GM23248 (cell line): ENCODE measurements at regions not wholly inside any gene's neighbourhood (a gene's known extent, or its start where the extent isn't known, plus 50 kb on each side); places are given as distances from the start of the nearest gene placed in this dataset.

Experiments
- DNase-seq: peaks from one replicate; pipeline ENCODE4 v3.0.0-alpha.2; 2015
- H2AFZ ChIP-seq: fragments of 200-600 bp; sonication (generic); 2 replicates; pipeline ENCODE4 v1.6.1; 2016; ENCODE audit warnings: antibody characterized with exemption
- H3F3A ChIP-seq: fragments of 200-600 bp; sonication (generic); 2 replicates; pipeline ENCODE4 v1.6.1; 2016; ENCODE audit warnings: mild to moderate bottlenecking, antibody characterized with exemption, mixed run types; ENCODE audit not compliant: insufficient read depth
- H3K27ac ChIP-seq: fragments of 200-600 bp; sonication (generic); 2 replicates; pipeline ENCODE4 v1.5.1; 2016; ENCODE audit warnings: mild to moderate bottlenecking
- H3K27me3 ChIP-seq: fragments of 200-600 bp; sonication (generic); replicated peaks from 2 replicates; pipeline ENCODE4 v1.6.1; 2016; ENCODE audit warnings: mild to moderate bottlenecking; ENCODE audit not compliant: insufficient read depth
- H3K36me3 ChIP-seq: fragments of 200-600 bp; sonication (generic); 2 replicates; pipeline ENCODE4 v1.6.1; 2016; ENCODE audit warnings: low read depth, mild to moderate bottlenecking
- H3K4me1 ChIP-seq: fragments of 200-600 bp; sonication (generic); 2 replicates; pipeline ENCODE4 v1.6.1; 2016; ENCODE audit warnings: mild to moderate bottlenecking; ENCODE audit not compliant: insufficient read depth
- H3K4me2 ChIP-seq: fragments of 200-600 bp; sonication (generic); one replicate; pipeline ENCODE4 v1.6.1; 2016; ENCODE audit warnings: mild to moderate bottlenecking; ENCODE audit not compliant: unreplicated experiment
- H3K4me3 ChIP-seq: fragments of 200-600 bp; sonication (generic); 2 replicates; pipeline ENCODE4 v1.5.1; 2016; ENCODE audit warnings: mild to moderate bottlenecking
- H3K79me2 ChIP-seq: fragments of 200-600 bp; sonication (generic); 2 replicates; pipeline ENCODE4 v1.6.1; 2016; ENCODE audit warnings: mild to moderate bottlenecking; ENCODE audit not compliant: insufficient read depth
- H3K9ac ChIP-seq: fragments of 200-600 bp; sonication (generic); 2 replicates; pipeline ENCODE4 v1.6.1; 2016; ENCODE audit warnings: mild to moderate bottlenecking
- H3K9me2 ChIP-seq: fragments of 200-600 bp; sonication (generic); 2 replicates; pipeline ENCODE4 v1.6.1; 2016; ENCODE audit warnings: mixed run types, mild to moderate bottlenecking, moderate library complexity; ENCODE audit not compliant: insufficient read depth
- H3K9me3 ChIP-seq: fragments of 200-600 bp; sonication (generic); one replicate; pipeline ENCODE4 v1.6.1; 2017; ENCODE audit warnings: low read depth
- H4K20me1 ChIP-seq: fragments of 200-600 bp; sonication (generic); 2 replicates; pipeline ENCODE4 v1.6.0; 2016; ENCODE audit not compliant: insufficient read depth
- EZH2 ChIP-seq: fragments of 200-600 bp; sonication (generic); IDR thresholded peaks from 2 replicates; pipeline ENCODE4 v1.6.1; 2018; ENCODE audit warnings: antibody characterized with exemption, mild to moderate bottlenecking; ENCODE audit not compliant: insufficient read depth, poor library complexity, severe bottlenecking
- EZH2phosphoT487 ChIP-seq: fragments of 200-600 bp; sonication (generic); IDR thresholded peaks from 2 replicates; pipeline ENCODE4 v1.6.1; 2018; ENCODE audit warnings: antibody characterized with exemption, moderate library complexity, mild to moderate bottlenecking, low read depth; ENCODE audit not compliant: insufficient read depth
- WGBS, 2 experiments: methylation state at CpG; one replicate each; pipeline ENCODE4 v1.1.6; 2015 to 2017; ENCODE audit warnings: low lambda C conversion rate in 2 of 2, low coverage in 1 of 2; ENCODE audit errors: missing lambda C conversion rate in 2 of 2; 5-methylcytosine and 5-hydroxymethylcytosine counted together
- in situ Hi-C: fragments of 300-500 bp; cut with MboI; formaldehyde crosslinking; loops from 2 replicates; pipeline ENCODE4 v1.15.0; 2020

DNA sequence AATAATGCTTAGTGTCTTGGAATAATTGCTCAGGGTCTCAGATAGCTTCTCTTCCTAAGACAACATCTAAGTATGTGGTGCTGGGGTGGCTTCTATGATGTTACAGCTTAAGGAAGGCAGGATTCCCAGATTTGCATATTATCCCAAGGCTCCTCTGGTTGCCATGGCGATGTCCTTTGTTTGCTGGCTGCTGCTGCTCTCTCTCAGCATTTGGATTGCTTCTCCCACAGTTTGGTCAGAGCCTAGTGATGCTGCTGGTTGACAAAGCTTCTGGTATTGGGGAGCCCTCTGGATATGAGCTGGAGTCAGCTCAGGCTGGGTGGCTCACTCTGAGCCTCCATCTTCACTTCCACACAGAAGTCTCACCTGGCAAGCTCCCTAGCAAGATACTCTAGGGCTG, 56.4 kb upstream of the FBXO33 start:
- Histone ChIP-seq H3K27me3 (no peaks in the 10 kb centered on the region), H3K9me3 (no peaks in the 10 kb centered on the region), H3K4me3 (no peak overlapping the region), H2AFZ (no peak overlapping the region), H3K9me2 (no peaks in the 10 kb centered on the region), H3F3A (peaks cover 13% of the 10 kb centered on the region), H4K20me1 (no peaks in the 10 kb centered on the region), H3K27ac (no peak overlapping the region), H3K9ac (no peak overlapping the region), H3K4me1 (peaks cover 16% of the 10 kb centered on the region), H3K36me3 (no peaks in the 10 kb centered on the region), H3K4me2 (no peak overlapping the region), H3K79me2 (no peaks in the 10 kb centered on the region)
- no peak for TF ChIP-seq EZH2
- no peak for TF ChIP-seq EZH2phosphoT487
- peak; percentile 43 for DNase-seq
- WGBS, 2 experiments = 35 to 44% methylated on average over 1 of the region's 1 CpG
- in situ Hi-C loops = no loop called here

DNA sequence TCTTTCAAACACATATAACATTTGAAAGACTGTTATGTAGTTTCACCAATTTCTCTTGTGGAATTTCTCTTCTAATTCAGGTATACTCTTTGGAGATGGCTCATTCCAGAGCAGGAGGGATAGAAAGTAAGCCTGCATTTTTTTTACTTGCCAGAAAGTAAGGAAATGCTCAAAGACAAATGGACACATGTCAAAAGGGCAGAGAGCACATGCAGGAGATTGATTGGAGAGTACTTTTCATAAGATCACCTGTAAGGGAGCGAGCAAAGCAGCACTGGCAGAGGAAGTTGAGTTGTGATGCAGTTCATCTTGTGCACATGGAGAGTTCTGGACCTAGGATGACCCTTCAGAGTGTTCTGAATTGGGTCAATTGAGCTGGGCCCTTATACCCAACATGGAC, 51.4 kb upstream of the FBXO33 start:
- in situ Hi-C loops = no loop called here
- no peaks in the 10 kb centered on the region for H3K9me2 ChIP-seq
- H3K4me1 ChIP-seq = no peaks in the 10 kb centered on the region
- no peak overlapping the region for H3K27ac ChIP-seq
- no peaks in the 10 kb centered on the region for H3K27me3 ChIP-seq
- DNase-seq = no peak
- no peaks in the 10 kb centered on the region for H3K79me2 ChIP-seq
- H4K20me1 ChIP-seq = no peaks in the 10 kb centered on the region
- H3K4me2 ChIP-seq = no peak overlapping the region
- H2AFZ ChIP-seq = no peak overlapping the region
- no peaks in the 10 kb centered on the region for H3F3A ChIP-seq
- no peaks in the 10 kb centered on the region for H3K9me3 ChIP-seq
- H3K36me3 ChIP-seq = no peaks in the 10 kb centered on the region
- H3K9ac ChIP-seq = no peak overlapping the region
- 42 to 45% methylated on average over 1 of the region's 1 CpG for WGBS, 2 experiments
- no peak overlapping the region for H3K4me3 ChIP-seq
- no peak for TF ChIP-seq EZH2
- no peak for TF ChIP-seq EZH2phosphoT487
